GM12873 (cell line): ENCODE measurements at regions not wholly inside any gene's neighbourhood (a gene's known extent, or its start where the extent isn't known, plus 50 kb on each side); places are given as distances from the start of the nearest gene placed in this dataset.

Experiments
- CTCF ChIP-seq: IDR thresholded peaks from 2 replicates; pipeline ENCODE4 v1.5.1; 2012; ENCODE audit warnings: low read depth, mild to moderate bottlenecking, moderate library complexity, low read length, control low read depth; ENCODE audit not compliant: insufficient read depth; ENCODE audit errors: missing control alignments

- TF ChIP-seq CTCF, result no peak
Observed at GRCh38 chr3:72411126-72411525, 437.1 kb downstream of the SHQ1 start.

- no peak for TF ChIP-seq CTCF
Observed at GRCh38 chr3:72408983-72409779, 439.1 kb downstream of the SHQ1 start.

GRCh38 chr3:72407766-72408165 lies 440.5 kb downstream of the SHQ1 start:
- no peak for TF ChIP-seq CTCF

GRCh38 chr3:72405943-72406566 lies 442.2 kb downstream of the SHQ1 start:
- no peak for TF ChIP-seq CTCF

- TF ChIP-seq CTCF, result no peak
Observed at GRCh38 chr3:72401005-72401545, 447.2 kb downstream of the SHQ1 start.

GRCh38 chr3:72398781-72399180 lies 449.5 kb downstream of the SHQ1 start:
- no peak for TF ChIP-seq CTCF

GRCh38 chr3:72397586-72397985 lies 450.7 kb downstream of the SHQ1 start:
- TF ChIP-seq CTCF, result no peak
